Loucy (cell line): ENCODE measurements at regions not wholly inside any gene's neighbourhood (a gene's known extent, or its start where the extent isn't known, plus 50 kb on each side); places are given as distances from the start of the nearest gene placed in this dataset.

Experiments used
- H2AFZ ChIP-seq: fragments of 200-600 bp; sonication (generic); 2 replicates; pipeline ENCODE4 v1.6.0; 2016; ENCODE audit warnings: antibody characterized with exemption, mild to moderate bottlenecking, low read length, moderate library complexity
- H3F3A ChIP-seq: fragments of 200-600 bp; 2 replicates; pipeline ENCODE4 v1.6.0; 2016; ENCODE audit warnings: antibody characterized with exemption, low read depth, mild to moderate bottlenecking
- H3K27me3 ChIP-seq: fragments of 200-600 bp; sonication (generic); 2 replicates; pipeline ENCODE4 v1.6.1; 2014; ENCODE audit warnings: low read length, mild to moderate bottlenecking; ENCODE audit not compliant: insufficient read depth, poor library complexity, severe bottlenecking
- H3K36me3 ChIP-seq: fragments of 200-600 bp; sonication (generic); 2 replicates; pipeline ENCODE4 v1.6.1; 2016; ENCODE audit warnings: low read length; ENCODE audit not compliant: insufficient read depth
- H3K4me1 ChIP-seq: fragments of 200-600 bp; sonication (generic); 2 replicates; pipeline ENCODE4 v1.5.1; 2014; ENCODE audit warnings: low read length, mild to moderate bottlenecking; ENCODE audit not compliant: insufficient read depth, poor library complexity, severe bottlenecking
- H3K4me2 ChIP-seq: fragments of 200-600 bp; sonication (generic); 2 replicates; pipeline ENCODE4 v1.6.0; 2014; ENCODE audit warnings: antibody characterized with exemption, low read length, low read depth, mild to moderate bottlenecking; ENCODE audit not compliant: poor library complexity, severe bottlenecking
- H3K4me3 ChIP-seq: fragments of 200-600 bp; sonication (generic); 2 replicates; pipeline ENCODE4 v1.5.1; 2014; ENCODE audit warnings: low read length, mild to moderate bottlenecking, mixed read lengths; ENCODE audit not compliant: poor library complexity, severe bottlenecking
- H3K79me2 ChIP-seq: fragments of 200-600 bp; sonication (generic); 2 replicates; pipeline ENCODE4 v1.6.1; 2014; ENCODE audit warnings: low read length; ENCODE audit not compliant: insufficient read depth
- H3K9ac ChIP-seq: fragments of 200-600 bp; sonication (generic); 2 replicates; pipeline ENCODE4 v1.6.0; 2014; ENCODE audit warnings: mild to moderate bottlenecking, low read depth, low read length, moderate library complexity; ENCODE audit not compliant: poor library complexity, severe bottlenecking
- H3K9me2 ChIP-seq: fragments of 200-600 bp; sonication (generic); replicated peaks from 2 replicates; pipeline ENCODE4 v1.6.1; 2016; ENCODE audit warnings: low read depth, low read length, mixed read lengths
- H3K9me3 ChIP-seq: fragments of 200-600 bp; sonication (generic); 2 replicates; pipeline ENCODE4 v1.6.1; 2014; ENCODE audit warnings: mild to moderate bottlenecking, antibody characterized with exemption, low read length, low read depth; ENCODE audit not compliant: insufficient read depth
- H4K20me1 ChIP-seq: fragments of 200-600 bp; sonication (generic); 2 replicates; pipeline ENCODE4 v1.6.0; 2014; ENCODE audit warnings: antibody characterized with exemption, low read length, mild to moderate bottlenecking; ENCODE audit not compliant: insufficient read depth, poor library complexity, severe bottlenecking
- EZH2phosphoT487 ChIP-seq: fragments of 200-600 bp; IDR thresholded peaks from 2 replicates; pipeline ENCODE4 v1.6.1; 2018; ENCODE audit warnings: antibody characterized with exemption, mild to moderate bottlenecking, moderate library complexity, borderline replicate concordance
- TF ChIP-seq, protein P1 (sequence below): fragments of 200-600 bp; sonication (generic); conservative IDR thresholded peaks from 2 replicates; pipeline ENCODE4 v1.5.1; 2014; ENCODE audit warnings: mild to moderate bottlenecking, antibody characterized with exemption, low read length

DNA sequence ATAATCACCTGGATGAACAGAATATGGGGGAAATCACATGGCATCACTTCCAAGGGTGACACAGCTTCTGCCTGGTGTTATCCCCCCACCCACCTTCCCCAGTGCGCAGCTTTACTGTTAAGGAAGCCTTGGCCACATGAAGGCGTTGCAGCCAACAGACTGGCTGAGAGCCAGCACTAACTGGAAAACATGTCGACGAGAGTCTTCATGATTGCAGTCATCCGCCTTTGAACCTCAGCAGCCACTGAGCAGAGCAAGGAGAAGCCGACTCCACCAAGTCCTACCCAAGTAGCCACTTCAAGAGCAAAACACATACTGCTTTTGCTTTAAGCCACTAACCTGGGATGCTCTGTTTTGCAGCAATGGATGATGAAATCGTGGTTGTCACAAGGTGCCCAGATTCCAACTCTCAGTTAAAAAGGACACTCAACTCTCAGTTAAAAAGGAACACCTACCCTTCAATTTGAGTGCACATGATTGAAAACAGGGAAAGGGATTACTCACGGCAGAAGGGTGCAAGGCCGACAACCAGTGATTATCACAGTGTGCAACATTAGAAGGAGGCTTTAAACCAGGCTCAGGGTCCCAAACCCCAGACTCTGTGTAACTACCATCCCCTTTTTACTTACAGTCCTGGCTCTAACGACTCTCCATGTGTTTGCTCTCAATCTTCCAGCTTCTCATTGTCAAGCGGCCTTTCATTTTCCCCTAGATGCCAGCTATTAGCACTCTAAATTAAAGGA, 149.1 kb downstream of the KLF12 start:
- no peak overlapping the region for H3K4me3 ChIP-seq
- H3K27me3 ChIP-seq = no peaks in the 10 kb centered on the region
- no peaks in the 10 kb centered on the region for H3K9me3 ChIP-seq
- H4K20me1 ChIP-seq = peaks cover 13% of the 10 kb centered on the region
- TF ChIP-seq EZH2phosphoT487 = no peak
- H3K9ac ChIP-seq = no peak overlapping the region
- H3K9me2 ChIP-seq = no peaks in the 10 kb centered on the region
- H3K4me2 ChIP-seq = no peak overlapping the region
- H3K36me3 ChIP-seq = 0 out of 2 replicates have a peak, but pooled peaks cover 6% of the 10 kb centered on the region
- peaks cover 32% of the 10 kb centered on the region; the same call in 1 of the 2 replicates for H3K79me2 ChIP-seq
- H2AFZ ChIP-seq = no peak overlapping the region
- H3F3A ChIP-seq = 0 out of 2 replicates have a peak, but pooled peaks cover 4% of the 10 kb centered on the region
- peaks cover 36% of the 10 kb centered on the region for H3K4me1 ChIP-seq

DNA sequence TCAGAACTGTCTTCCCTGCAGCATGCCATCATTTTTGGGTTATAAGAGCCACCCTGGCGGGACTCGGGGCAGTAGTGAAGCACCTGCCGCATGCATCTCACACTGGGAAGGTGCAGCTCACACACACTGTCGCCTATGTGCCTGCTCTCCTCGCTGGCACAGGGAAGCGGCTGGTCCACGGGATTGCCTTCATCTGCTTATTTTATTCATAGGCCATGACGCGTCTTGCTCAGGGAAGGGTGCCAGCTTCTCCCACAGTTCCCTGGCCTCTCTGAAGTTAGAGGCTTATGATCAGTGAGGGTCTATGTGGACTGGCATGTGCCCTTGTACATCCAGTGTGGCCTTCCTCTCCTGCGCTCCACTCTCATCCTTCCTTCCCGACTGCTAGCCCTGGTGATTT, 150.0 kb downstream of the KLF12 start:
- no peak overlapping the region for H3K4me3 ChIP-seq
- H3F3A ChIP-seq = no peaks in the 10 kb centered on the region
- no peaks in the 10 kb centered on the region for H3K9me2 ChIP-seq
- H3K4me1 ChIP-seq = peaks cover 27% of the 10 kb centered on the region
- no peaks in the 10 kb centered on the region for H3K9me3 ChIP-seq
- no peaks in the 10 kb centered on the region for H3K27me3 ChIP-seq
- H2AFZ ChIP-seq = no peak overlapping the region
- 0 out of 2 replicates have a peak, but pooled peaks cover 6% of the 10 kb centered on the region for H3K36me3 ChIP-seq
- H3K79me2 ChIP-seq = peaks cover 33% of the 10 kb centered on the region; the same call in 1 of the 2 replicates
- H4K20me1 ChIP-seq = peaks cover 7% of the 10 kb centered on the region
- no peak overlapping the region for H3K4me2 ChIP-seq
- no peak overlapping the region for H3K9ac ChIP-seq
- no peak for TF ChIP-seq EZH2phosphoT487
- TF ChIP-seq, protein P1, sequence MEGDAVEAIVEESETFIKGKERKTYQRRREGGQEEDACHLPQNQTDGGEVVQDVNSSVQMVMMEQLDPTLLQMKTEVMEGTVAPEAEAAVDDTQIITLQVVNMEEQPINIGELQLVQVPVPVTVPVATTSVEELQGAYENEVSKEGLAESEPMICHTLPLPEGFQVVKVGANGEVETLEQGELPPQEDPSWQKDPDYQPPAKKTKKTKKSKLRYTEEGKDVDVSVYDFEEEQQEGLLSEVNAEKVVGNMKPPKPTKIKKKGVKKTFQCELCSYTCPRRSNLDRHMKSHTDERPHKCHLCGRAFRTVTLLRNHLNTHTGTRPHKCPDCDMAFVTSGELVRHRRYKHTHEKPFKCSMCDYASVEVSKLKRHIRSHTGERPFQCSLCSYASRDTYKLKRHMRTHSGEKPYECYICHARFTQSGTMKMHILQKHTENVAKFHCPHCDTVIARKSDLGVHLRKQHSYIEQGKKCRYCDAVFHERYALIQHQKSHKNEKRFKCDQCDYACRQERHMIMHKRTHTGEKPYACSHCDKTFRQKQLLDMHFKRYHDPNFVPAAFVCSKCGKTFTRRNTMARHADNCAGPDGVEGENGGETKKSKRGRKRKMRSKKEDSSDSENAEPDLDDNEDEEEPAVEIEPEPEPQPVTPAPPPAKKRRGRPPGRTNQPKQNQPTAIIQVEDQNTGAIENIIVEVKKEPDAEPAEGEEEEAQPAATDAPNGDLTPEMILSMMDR = no peak

DNA sequence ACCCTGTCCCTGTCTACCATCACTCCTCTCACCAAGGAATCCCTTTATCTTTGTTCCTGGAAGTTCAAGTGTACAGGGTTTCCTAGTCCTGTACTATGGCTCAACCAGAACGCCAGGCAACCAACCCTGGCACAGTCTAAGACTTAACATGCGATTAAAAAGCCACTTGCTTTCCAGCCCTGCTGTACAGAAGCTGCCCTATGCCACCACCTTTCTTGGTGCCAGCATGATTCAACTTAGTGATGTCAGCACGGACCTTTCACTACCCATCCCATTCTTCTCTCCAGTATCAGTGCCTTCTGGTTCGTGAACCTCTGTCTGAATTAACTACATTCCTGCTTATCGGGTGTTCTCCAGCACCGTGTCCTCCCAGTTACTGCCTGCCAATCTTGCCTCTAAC, 151.1 kb downstream of the KLF12 start:
- TF ChIP-seq, protein P1 = no peak
- TF ChIP-seq EZH2phosphoT487 = no peak

More for the DNA sequence above, 151.1 kb downstream of the KLF12 start:
- Histone ChIP-seq H3K4me2 (no peak overlapping the region), H3K27me3 (no peaks in the 10 kb centered on the region), H2AFZ (no peak overlapping the region), H3K4me3 (no peak overlapping the region), H4K20me1 (peaks cover 7% of the 10 kb centered on the region), H3K9ac (no peak overlapping the region), H3F3A (no peaks in the 10 kb centered on the region), H3K9me2 (no peaks in the 10 kb centered on the region), H3K79me2 (peaks cover 36% of the 10 kb centered on the region; the same call in 1 of the 2 replicates), H3K36me3 (0 out of 2 replicates have a peak, but pooled peaks cover 6% of the 10 kb centered on the region), H3K4me1 (peaks cover 16% of the 10 kb centered on the region), H3K9me3 (no peaks in the 10 kb centered on the region)
